HG02623 (cell line): ENCODE measurements at regions not wholly inside any gene's neighbourhood (a gene's known extent, or its start where the extent isn't known, plus 50 kb on each side); places are given as distances from the start of the nearest gene placed in this dataset.
"Not testable (repeated sequence)": the region's sequence is repeated elsewhere in the genome, so short reads cannot be mapped to it uniquely, and the experiment has no call there.

Experiments
- ATAC-seq: cut with Tn5 transposase; IDR thresholded peaks from one replicate; pipeline ENCODE4 v1.9.1; 2021; ENCODE audit warnings: moderate library complexity; ENCODE audit not compliant: unreplicated experiment

DNA sequence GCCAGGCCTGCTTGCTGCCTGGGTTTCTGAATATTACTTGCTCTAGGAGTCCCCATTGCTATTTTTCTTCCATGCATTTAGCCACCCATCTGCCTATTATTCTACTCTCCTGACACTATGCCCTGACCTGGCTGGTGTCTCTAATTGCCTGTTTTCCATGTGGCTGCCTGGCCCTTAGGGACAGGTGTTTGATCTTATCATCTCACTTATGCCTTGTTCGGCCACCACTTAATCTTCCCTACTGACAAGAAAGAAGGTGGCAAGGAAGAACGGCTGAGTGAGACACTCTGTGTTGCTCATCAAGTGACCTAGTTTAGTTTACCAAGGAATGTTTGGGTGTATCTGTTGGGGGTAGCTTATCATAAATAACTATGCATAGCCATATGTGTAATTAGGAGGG is 50.4 kb upstream of the RAPH1 start:
- no peak for ATAC-seq

DNA sequence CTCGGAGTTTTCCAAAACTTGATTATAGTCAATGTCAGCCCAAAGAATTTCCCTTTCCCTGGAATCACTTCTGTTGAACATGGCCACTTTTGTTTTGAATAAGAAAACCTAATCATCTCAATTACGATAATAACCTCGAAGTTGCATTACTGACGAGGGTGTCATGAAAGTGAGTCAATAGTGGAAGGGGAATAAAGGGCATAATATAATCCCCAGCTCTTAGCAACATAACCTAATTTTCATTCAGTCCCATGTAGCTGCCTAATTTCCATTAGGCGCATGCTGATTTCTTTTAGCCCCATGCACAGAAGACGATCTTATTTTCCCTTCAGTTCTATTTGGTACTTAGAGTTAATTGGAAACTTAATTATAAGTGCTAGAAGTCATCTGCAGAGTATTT is 51.1 kb upstream of the RAPH1 start:
- no peak for ATAC-seq

DNA sequence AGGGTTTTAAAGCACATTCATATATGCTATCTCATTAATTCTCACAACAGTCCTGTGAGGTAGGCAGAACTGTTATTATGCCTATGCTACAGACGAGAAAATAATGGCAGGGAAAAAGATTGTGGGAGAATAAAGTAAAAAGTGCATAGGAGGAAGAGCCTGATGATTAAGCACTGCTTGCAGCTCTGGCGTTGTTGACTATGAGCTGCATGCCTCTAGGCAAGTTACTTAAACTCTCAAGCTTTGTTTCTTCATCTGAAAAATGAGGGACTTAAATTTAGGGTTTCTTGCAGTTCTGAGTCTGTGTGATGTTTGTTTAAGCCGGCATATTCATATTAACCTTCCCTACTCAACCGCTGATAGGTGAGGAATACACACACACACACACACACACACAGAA is 51.6 kb upstream of the RAPH1 start:
- no peak for ATAC-seq

DNA sequence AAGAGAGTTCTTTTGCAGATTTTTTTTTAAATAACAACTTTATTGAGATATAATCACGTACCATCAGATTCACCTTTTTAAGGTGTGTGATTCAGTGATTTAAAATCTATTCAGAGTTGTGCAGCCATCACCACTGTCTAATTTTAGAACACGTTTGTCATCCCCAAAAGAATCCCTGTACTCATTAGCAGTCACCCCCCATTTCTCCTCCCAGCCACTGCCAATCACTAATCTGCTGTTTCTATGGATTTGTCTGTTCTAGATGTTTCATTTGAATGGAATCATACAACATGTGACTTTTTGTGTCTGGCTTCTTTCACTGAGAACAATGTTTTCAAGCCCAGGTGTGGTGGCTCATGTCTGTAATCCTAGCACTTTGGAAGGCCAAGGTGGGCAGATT is 55.4 kb upstream of the RAPH1 start:
- ATAC-seq, result no peak

DNA sequence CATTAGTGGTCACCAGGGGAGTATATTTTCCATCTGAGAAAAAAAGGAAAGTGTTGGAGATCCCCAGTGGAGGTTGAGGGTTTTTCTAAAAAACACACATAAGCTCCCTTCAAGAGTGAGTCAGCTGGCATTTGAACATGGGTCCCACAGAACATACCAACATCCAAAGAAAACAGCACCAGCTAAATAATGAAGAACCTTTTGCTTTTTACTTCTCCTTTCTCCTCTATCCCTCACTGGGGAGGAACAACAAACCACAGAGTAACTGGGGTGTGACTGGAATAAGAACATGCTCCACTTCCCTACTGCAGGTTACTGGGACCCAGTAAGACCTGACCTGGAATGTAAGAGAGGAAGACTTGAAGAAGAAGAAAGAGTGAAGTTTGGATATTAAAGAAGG is 56.5 kb upstream of the RAPH1 start:
- ATAC-seq, result no peak

DNA sequence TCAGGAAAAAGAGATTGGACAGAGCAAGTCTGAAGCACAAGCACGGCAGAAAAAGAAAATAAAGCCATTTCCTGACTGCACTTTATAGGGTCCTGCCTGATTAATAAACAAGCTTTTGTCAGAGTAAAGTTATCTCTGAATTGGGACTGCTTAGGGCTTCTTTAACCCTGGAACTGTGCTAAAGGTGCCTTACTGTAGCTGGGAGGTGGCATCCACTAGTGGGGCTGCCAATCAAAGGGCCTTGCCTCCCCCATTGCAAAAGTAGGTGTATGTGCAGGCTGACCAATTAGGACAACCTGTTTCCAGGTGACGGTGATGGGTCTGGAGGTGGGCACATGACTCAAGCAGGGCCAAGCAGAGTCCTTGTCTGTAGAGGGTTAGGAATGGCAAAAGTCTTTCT is 57.4 kb upstream of the RAPH1 start:
- ATAC-seq, result no peak

DNA sequence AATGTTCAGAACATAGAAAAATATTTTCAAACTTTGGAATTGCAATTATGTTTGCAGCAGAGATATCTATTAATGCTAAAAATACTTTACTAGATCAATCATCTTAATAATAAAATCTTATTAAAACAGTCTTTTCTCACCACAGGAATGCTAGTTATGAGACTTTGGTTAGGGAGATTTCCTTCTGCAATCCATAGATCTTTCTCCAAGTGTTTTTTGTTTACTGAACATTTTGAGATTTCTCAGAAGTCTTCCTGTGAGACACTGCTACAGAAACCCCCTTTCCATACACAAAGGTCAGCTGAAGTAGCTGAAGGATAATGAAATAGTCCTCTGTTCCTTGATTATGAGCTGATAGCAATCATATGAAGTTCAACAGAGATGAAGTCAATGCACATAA is 59.4 kb upstream of the RAPH1 start:
- no peak for ATAC-seq

DNA sequence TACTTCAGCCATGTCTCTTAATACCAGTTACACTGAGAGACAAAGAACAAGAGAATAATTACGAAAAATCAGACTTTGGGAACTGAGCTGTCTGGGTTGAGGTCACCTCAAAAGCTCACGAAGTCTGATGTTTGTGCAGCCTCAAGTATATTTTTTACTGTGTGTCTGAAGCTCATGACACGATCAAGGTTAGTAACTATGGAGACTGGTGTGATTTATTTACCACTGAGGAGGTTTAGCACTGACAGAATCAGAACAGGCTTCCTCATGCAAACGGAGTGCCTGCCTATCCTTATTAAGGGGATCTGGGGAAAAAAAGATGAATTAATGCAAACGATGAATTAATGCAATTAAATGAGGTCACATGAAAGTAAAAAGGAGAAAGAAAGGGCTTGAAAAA is 61.1 kb upstream of the RAPH1 start:
- ATAC-seq, result no peak

DNA sequence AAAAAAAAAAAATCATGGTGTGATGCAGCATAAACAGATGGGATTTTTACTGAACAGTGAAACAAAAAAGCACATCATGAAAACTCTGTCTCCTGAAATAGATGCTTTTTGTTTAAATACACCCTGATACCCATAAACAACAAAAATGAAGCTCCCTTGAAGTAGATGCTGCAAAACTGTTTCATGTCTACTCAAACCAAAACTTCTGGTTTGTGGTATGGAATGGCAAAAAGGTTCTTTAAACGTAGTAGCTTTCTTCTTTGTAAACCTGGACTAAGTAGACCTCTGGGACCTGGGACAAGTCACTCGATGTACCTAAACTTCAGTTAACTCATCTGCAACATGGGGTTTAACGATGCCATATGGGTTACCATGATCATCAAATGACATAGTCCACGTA is 64.4 kb upstream of the RAPH1 start:
- ATAC-seq, result peak; percentile 44

DNA sequence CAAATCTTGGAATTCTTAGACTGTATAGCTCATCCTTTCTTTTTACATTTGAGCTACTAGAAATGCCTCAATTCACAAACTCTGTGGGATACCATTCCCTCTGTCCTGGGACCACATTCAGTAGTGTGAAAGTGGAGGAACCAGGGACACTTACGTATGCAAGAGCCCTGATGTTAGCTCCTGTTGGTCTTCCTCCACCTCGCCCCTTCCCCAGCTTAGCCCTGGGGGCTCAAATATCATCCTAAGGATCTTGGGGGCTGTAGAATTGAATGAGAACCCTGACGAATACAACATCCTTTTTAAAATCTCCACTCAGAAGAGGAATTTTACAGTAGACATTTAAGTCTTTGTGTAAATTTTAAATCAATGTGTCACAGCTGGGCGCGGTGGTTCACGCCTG is 65.2 kb upstream of the RAPH1 start:
- ATAC-seq, result no peak

DNA sequence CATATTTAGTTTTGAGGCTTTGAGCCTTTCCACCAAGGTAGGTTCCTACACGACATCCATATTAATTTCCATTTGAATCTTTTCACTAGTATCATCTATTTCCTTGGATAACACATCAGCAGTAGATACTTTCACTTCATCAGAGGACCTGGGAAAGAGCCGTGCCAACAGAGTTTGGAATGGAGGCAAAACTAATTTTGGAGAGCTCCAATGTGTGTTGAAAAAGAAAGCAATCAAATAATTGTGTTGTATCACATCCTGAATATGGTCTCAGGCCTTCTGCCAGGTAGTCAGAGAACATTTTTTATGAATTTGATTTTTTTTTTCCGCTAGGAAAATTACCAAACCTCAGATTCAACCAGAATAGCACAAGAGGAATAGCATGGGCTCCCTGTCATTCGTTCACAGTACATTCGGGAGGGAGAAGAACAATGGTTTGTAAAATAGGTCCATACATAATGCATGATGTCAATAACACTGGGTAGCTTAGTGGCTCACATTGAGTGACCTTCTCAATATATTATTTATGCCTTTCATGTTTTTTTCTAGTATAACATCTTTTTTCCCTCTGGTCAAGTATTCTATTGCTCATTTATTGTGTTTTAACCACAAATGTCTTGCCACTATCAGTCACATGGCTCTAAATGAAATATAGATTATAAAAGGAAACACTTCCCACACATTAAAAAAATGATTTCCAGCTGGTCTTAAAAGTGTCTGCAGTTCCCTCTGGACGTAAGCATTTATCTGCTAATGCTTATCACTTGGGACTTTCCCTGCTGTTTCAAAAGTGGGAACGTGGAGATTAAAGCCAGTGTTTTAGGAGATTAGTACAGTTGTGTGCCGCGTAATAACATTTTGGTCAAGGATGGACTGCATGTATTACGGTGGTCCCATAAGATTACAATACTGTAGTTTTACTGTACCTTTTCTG is 68.6 kb upstream of the RAPH1 start:
- ATAC-seq, result no peak

DNA sequence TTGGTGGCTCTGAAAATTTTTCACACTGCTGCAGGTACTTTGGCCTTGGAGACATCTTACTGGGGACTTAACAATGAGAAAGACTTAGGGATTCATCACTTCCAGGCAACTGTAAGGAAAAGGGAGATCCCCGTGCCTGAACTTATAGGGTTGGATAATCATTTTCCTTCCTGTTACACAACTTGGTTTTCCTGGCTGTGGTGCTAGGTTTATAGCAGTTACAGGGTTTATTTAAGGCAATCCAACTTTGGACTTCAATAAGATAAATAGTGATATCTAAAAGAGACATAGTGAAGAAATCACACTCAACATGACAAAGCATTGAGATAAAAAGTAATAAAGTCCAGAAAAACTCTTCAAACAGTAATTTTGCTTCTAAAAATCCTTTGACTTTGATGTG is 70.2 kb upstream of the RAPH1 start:
- no peak for ATAC-seq

DNA sequence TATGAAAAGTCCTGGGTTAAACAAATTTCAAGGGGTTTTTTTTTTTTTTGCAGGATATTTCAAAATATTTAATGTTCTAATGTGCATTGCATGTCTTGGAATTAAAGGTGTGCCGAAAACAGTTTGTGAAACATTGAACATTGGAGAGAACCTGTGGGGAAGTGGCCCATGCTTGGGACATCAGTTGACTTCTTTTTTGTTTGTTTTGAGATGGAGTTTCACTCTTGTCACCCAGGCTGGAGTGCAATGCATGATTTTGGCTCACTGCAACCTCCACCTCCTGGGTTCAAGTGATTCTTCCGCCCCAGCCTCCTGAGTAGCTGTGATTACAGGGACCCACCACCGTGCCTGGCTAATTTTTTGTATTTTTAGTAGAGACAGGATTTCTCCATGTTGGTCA is 71.0 kb upstream of the RAPH1 start:
- no peak for ATAC-seq

DNA sequence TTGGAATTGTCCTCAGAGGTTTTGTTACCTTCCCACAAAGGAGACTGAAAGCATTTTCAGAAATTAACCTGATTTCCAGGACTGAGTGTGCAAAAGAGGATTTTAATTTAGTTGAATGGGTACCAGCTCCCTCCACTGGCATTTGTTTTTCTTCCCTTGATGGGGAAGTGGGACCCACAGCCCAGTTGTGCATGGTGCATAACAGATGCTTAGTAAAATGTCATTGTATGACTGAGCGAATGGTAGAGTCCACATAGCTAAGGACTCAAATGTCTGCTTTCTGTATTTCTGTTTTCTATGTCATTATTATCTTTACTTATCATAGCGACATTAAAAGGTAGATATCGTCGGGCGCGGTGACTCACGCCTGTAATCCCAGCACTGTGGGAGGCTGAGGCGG is 75.5 kb upstream of the RAPH1 start:
- no peak for ATAC-seq

DNA sequence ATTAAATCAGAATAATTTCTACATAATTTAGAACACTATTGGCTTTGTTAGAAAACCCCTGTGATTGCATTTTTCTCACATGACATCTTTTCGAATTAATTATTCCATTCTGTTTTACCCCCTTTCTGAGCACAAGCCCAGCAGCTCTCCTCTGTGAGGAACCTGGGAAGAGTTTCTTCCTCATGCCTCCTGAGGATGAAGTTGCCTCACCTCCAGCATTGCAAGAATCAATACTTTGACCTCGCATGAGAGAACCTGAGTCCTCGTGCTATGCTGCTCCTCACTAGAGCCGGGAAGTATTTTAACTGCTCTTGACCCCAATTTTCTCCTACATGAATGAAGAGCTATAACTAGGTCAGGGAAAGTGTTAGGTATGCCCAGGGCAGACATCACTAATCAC is 77.1 kb upstream of the RAPH1 start:
- ATAC-seq, result no peak

DNA sequence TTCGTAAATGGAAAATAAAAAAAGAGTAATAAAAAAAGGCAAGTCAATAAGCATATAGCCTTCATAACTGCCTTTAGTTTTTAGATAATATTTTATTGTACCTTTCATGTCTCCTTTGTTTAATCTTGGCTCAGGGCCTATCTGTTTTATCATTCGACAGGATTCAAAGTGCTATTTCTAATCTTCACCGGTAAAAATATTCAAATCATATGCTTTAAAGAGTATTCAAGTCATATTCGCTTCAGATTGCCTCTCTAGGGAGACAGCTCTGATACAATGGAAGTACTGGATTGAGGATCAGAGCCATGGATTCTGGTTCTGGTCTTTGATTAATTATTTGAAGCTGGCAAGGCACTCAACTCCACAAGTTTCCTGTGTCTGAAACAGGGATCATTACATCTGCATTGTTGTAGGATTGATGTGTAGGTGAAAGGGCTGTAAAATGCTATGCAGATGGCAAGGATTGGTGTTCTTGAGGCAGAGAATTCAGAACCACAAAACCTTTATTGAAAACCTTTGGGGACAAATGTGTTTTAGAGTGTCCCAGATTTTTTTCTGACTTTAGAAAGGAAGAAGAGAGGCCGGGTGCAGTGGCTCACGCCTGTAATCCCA is 84.3 kb upstream of the RAPH1 start:
- no peak for ATAC-seq

DNA sequence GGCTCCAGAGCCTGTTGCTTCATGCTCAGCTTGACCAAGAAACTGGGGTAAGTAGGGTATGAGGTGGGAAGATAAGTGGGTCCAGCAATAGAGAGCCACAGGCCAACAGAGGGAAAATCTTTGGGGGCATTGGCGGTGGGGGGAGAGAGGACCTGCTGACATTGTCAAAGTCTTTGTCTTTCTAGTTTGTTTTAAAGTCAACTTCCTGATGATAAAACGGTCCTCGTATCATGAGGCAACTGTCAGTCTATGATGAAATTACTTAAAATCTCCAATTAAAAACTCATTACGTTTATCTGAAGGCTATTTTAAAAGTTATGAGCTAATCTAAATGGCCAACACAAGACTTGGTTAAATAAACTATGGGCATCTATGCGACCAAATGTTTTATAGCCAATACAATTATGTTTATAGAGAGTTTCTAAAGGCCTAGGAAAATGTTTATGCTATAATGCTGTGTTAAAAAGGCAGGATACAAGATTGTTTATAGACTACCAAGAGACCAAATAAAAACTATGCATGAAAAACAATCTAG is 84.4 kb upstream of the CD28 start:
- ATAC-seq, result no peak

DNA sequence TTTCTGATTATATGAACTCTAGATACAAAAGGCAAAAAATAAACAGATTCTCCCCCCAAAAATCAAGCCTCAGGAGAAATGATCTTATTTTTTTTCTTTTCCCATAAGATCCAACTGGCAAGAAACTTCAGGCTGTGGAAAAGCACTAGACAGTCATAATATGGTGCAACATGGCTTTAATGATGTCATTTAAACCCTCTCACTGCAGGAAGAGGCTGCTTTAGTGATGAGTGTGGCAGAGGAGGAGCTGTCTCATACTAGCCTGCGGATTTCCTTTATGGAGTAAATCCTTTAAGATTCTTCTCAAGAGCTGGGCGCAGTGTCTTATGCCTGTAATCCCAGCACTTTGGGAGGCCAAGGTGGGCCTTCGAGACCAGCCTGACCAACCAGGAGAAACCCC is 83.3 kb upstream of the CD28 start:
- ATAC-seq, result no peak

DNA sequence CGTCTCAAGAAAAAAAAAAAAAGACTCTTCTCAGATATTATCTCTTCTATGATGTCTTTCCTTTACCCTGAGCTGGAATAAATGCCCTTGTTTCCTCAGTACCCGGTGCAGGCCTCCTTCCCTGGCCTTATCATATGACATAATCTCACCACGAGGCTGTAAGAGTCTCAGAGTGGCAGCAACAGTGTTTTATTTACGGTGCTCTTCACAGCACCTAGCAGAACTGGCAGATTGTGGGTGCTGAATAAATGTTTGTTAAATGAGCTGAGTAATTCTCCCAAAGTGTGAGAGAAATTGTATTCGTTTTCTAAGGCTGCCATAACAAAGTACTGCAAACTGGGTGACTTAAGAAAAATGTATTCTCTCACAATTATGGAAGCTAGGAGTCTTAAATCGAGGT is 82.8 kb upstream of the CD28 start:
- no peak for ATAC-seq

DNA sequence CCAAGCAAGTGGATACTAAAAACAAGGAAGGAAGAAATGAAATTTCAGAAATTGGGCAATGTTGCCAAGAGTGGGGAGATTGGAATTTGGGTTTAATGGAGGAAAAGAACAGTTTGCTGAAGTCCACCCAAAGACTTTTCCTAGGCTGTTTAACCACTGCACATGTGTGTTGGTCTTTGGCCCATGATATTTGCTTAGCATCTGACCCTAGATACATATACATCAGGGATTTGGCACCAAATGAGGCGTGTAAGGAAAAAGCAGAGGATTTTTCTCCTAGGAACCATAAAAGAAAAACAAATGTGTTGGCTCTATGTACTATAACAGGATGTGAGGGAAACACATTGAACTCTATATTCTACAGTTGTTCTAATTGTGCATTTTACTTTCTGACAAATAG is 80.7 kb upstream of the CD28 start:
- no peak for ATAC-seq

DNA sequence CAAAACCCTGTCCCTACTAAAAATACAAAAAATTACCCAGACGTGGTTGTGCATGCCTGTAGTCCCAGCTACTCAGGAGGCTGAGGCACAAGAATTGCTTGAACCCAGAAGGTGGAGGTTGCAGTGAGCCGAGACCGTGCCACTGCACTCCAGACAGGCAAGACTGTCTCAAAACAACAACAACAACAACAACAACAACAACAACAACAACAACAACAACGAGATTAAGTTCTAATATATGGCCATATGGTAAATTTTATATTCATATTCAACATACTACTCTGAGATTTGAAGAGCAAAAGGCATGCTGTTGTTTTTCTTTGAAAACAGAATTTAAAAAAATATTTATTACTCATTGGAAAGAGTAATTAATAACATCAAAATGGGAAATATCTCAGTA is 80.2 kb upstream of the CD28 start:
- ATAC-seq, result not testable (repeated sequence)

DNA sequence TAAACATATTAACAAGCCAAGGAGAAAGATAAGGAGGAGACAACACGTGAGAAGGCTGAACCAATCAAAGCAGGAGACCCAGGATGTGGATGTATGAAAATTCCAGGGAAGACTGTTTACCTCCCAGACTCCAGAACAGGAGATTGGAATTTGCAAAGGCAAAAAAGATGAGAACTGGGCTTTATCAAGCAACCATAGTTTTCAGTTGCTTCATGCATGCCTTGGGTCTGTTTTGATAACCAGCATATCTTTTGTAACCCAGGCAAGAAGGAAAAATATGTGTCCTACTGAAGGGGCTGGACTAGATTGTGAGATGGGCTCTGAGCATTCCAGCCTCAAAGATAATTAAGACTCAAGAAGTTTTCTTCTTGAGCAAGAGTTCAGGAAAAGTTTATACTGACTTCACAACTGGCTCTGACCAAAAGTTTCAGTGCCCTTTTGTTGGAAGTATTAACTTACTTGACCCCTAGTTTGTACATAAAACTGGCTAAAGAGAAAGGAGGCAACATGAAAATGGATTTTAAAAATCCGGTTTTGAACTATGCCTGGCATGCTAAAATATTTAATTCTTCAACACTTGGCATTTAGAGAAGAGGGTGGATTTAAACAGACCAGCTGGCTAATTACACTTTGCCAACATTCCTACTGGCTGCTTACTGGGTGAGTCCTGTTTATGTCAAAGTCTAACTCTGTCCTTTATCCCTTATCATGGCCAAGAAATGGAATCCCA is 79.3 kb upstream of the CD28 start:
- no peak for ATAC-seq
